ENCODE measurements at regions not wholly inside any gene's neighbourhood (a gene's known extent, or its start where the extent isn't known, plus 50 kb on each side); places are given as distances from the start of the nearest gene placed in this dataset.
"Not testable (repeated sequence)": the region's sequence is repeated elsewhere in the genome, so short reads cannot be mapped to it uniquely, and the experiment has no call there.

- TF ChIP-seq CTCF (IDR thresholded peaks at IDR 0.05 in 8 of 11, conservative IDR thresholded peaks at IDR 0.05 in 3 of 11); POLR2A (IDR thresholded peaks at IDR 0.05); POLR2AphosphoS5 (IDR thresholded peaks at IDR 0.05): not testable (repeated sequence)
Measured at GRCh38 chr2:87460662-87461061, 287.2 kb upstream of the PLGLB2 start.

Data from spleen (tissue), 7 donors.